Activated CD4-positive, alpha-beta T cell treated with anti-CD3 and anti-CD28 coated beads, Interleukin-2, amount 10 ng/mL, durations not matched to agents 24 days and 14 days (primary cell): ENCODE measurements at regions not wholly inside any gene's neighbourhood (a gene's known extent, or its start where the extent isn't known, plus 50 kb on each side); places are given as distances from the start of the nearest gene placed in this dataset.
"Not testable (repeated sequence)": the region's sequence is repeated elsewhere in the genome, so short reads cannot be mapped to it uniquely, and the experiment has no call there.

Source experiments
- DNase-seq: peaks from one replicate; pipeline ENCODE4 v3.0.0; 2022
- H3K27ac Mint-ChIP-seq: one replicate; pipeline ENCODE4 v1.8.0; 2022; ENCODE audit warnings: mild to moderate bottlenecking, mixed read lengths
- H3K27me3 Mint-ChIP-seq: one replicate; pipeline ENCODE4 v1.8.0; 2022; ENCODE audit warnings: mixed read lengths
- H3K36me3 Mint-ChIP-seq: one replicate; pipeline ENCODE4 v1.8.0; 2022; ENCODE audit warnings: low read depth, mild to moderate bottlenecking, mixed read lengths
- H3K4me1 Mint-ChIP-seq: one replicate; pipeline ENCODE4 v1.8.0; 2021; ENCODE audit warnings: mixed read lengths
- H3K4me3 Mint-ChIP-seq: one replicate; pipeline ENCODE4 v1.8.0; 2022; ENCODE audit warnings: mild to moderate bottlenecking, moderate library complexity, mixed read lengths
- H3K9me3 Mint-ChIP-seq: one replicate; pipeline ENCODE4 v1.8.0; 2021; ENCODE audit warnings: mixed read lengths
- intact Hi-C: fragments of 100-400 bp; cut with micrococcal nuclease; formaldehyde crosslinking; loops from one replicate; pipeline ENCODE4 v1.15.1; 2023

DNA sequence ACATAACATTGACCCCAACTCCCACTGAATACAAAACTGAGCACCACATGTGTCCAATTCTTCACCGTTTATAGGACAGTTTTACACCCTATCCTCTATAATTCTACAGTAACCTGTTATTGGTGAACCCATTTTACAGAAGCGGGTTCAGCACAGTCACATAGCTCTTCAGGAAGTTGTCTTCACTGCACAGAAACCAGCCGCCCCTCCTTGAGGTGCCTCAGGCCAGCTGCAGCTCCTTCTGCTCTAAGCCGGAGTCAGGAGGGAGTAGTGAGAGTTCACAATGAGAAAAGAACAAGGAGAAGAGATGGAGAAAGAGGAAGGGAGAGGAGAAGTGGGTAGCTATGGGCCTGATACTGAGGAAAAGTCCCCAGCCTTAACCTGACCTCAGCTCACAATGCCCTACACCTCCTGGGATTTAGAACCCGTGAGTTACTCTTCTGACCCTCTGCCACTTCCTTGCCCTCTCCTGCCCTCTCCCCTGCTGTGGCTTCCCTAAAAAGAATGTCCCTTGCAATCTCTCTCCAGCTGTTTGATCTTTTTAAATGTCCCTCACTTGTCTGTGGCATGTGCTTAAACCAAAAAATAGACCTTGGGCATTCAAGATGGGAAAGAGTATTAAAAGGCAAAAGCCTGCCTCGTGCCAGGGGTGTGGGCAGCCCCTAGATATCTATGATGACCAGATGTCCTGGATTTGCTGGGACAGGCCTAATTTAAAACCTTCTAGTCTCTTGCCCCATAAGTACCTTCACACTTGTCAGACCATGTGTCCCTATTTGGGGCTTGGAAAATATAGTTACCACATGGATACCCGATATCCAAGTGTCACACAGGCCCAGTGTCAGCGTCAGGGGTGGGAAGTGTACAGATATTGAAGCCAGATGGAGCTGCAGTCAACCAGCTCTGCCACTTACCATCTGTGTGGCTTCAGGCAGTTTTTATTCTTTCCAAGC, 71.3 kb upstream of the HES1 start:
- intact Hi-C loops, result no loop called here
- H3K27me3 Mint-ChIP-seq, result peaks cover 39% of the 10 kb centered on the region
- peaks cover 10% of the 10 kb centered on the region for H3K9me3 Mint-ChIP-seq
- no peak overlapping the region for H3K4me3 Mint-ChIP-seq
- no peaks in the 10 kb centered on the region for H3K36me3 Mint-ChIP-seq
- H3K27ac Mint-ChIP-seq, result no peak overlapping the region
- H3K4me1 Mint-ChIP-seq, result peaks cover 2% of the 10 kb centered on the region
- no peak for DNase-seq

GRCh38 chr3:194067327-194067726, 68.6 kb upstream of the HES1 start:
- H3K9me3 Mint-ChIP-seq, result peaks cover 10% of the 10 kb centered on the region
- not testable (repeated sequence) for H3K4me3 Mint-ChIP-seq

GRCh38 chr3:194067949-194068362, 68.0 kb upstream of the HES1 start:
- Mint-ChIP-seq H3K36me3 (no peaks in the 10 kb centered on the region), H3K9me3 (peaks cover 10% of the 10 kb centered on the region), H3K27me3 (peaks cover 58% of the 10 kb centered on the region), H3K27ac (no peak overlapping the region), H3K4me3 (no peak overlapping the region), H3K4me1 (peaks cover 15% of the 10 kb centered on the region)
- no peak for DNase-seq
- intact Hi-C loops, result no loop called here

More at GRCh38 chr3:194067327-194067726, 68.6 kb upstream of the HES1 start:
- H3K27ac Mint-ChIP-seq, DNase-seq, intact Hi-C loops, H3K36me3 Mint-ChIP-seq: not testable (repeated sequence)
- H3K27me3 Mint-ChIP-seq, result peaks cover 51% of the 10 kb centered on the region
- H3K4me1 Mint-ChIP-seq, result peaks cover 14% of the 10 kb centered on the region

- Mint-ChIP-seq H3K4me1 (peaks cover 15% of the 10 kb centered on the region), H3K27me3 (peaks cover 67% of the 10 kb centered on the region), H3K4me3 (peak overlapping the region; percentile 63), H3K9me3 (peaks cover 10% of the 10 kb centered on the region), H3K36me3 (no peaks in the 10 kb centered on the region), H3K27ac (no peak overlapping the region)
- no peak for DNase-seq
- intact Hi-C loops, result loop anchor here (2.0 to 5.0 kb wide), 2 partner anchors 65 to 107 kb away; no protein-coding TSS in a partner anchor
Measured at GRCh38 chr3:194069421-194070219, 66.3 kb upstream of the HES1 start.

DNA sequence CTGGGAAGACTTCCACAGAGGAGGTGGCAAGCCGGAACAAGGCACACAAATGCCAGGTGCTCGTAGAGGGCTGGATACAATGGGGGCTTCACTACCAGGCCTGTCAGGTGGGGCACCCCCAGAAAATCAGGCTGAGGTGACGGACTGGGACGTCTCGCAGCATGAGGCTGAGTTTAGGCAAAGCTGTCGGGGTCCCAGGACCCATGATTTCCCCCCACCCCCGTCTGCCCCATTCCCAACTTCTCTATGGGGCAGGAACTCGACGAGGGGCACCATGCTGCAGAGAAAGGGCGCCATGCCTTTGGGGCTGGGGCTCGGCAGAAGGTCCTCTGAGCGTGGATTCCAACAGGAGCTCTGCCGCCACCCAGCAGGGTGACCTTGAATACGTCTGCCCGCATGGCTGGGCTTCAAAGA, 65.7 kb upstream of the HES1 start:
- Mint-ChIP-seq H3K4me3 (peak overlapping the region; percentile 63), H3K9me3 (peaks cover 10% of the 10 kb centered on the region), H3K27ac (no peak overlapping the region), H3K4me1 (peaks cover 15% of the 10 kb centered on the region), H3K36me3 (no peaks in the 10 kb centered on the region), H3K27me3 (peaks cover 73% of the 10 kb centered on the region)
- DNase-seq, result no peak
- intact Hi-C loops, result loop anchor here (2.0 to 5.0 kb wide), 2 partner anchors 65 to 108 kb away; no protein-coding TSS in a partner anchor

DNA sequence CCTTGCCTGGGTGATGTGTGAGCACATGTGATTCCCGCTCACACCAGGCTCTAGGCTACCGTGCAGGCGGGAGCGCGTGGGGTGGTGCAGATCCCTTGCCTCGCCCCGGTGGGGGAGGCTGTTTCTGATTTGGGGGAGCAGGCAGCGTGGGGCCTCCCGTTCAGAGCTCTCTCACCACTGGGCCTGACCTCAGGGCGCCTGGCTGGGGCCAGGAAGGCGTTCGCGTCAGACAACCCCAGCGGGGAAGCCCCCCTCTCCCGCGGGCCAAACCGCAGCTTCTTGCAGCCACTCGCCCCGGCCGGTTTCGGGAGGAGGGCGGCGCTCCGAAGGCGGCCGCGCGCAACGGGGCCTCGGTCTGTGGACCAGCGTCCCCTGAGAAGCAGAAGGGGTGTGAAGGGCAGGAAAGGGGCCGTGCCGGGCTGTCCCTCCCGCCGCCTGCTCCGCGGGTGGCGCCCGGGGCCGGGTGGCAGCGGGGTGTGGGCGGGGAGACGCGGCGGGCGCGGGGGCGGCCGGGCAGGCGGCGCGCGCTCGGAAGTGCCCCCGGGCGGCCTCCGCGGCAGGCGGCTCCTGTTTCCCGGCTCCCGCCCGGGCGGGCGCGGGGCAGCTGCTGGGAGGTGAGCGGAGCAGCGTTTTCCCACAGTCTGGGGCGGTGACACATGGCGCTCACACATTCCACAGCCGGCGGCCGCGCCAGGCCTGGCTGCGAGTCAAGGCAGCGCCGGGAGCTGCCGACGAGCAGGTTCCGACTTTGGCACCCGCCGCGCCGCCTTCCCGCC, 65.1 kb upstream of the HES1 start:
- H3K27me3 Mint-ChIP-seq, result peaks cover 72% of the 10 kb centered on the region
- peaks cover 10% of the 10 kb centered on the region for H3K9me3 Mint-ChIP-seq
- H3K4me3 Mint-ChIP-seq, result peak overlapping the region; percentile 63
- intact Hi-C loops, result loop anchor here (2.0 to 5.0 kb wide), 2 partner anchors 64 to 109 kb away; no protein-coding TSS in a partner anchor
- DNase-seq, result peak; percentile 88
- peaks cover 15% of the 10 kb centered on the region for H3K4me1 Mint-ChIP-seq
- H3K36me3 Mint-ChIP-seq, result no peaks in the 10 kb centered on the region
- no peak overlapping the region for H3K27ac Mint-ChIP-seq

- intact Hi-C loops, result loop anchor here (5.0 kb wide), 1 partner anchor 110 kb away; no protein-coding TSS in a partner anchor
- Mint-ChIP-seq H3K27me3 (peaks cover 72% of the 10 kb centered on the region), H3K4me1 (peaks cover 15% of the 10 kb centered on the region), H3K27ac (no peak overlapping the region), H3K36me3 (no peaks in the 10 kb centered on the region), H3K9me3 (peaks cover 6% of the 10 kb centered on the region), H3K4me3 (peak overlapping the region; percentile 51)
- no peak for DNase-seq
Measured at GRCh38 chr3:194072097-194072428, 63.9 kb upstream of the HES1 start.

DNA sequence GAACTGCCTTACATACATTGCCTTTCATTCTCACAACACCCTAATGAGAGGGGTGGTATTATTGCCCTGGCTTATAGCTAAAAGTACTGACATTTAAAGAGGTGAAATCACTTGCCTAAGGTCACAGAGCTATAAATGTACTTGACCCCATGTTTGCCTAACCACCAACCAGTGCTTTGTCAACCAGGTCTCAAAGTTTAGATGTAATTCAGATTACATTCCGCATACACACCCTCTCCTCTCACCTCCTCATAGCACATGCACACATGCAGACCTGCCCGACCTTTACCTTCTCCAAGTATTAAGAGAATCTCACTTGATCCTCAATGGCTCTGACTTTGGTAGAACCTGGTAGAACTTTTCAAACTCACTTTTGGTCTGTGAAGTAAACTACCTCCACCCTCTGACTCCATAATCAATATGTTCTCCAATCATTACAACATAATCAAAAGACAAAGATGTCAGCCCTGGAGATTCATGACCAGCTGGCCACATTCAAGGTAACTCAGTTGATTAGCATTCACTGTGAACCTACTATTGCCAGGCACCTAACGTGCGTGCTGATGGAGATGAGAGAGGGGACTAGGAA, 63.2 kb upstream of the HES1 start:
- Mint-ChIP-seq H3K4me1 (peaks cover 15% of the 10 kb centered on the region), H3K27me3 (peaks cover 72% of the 10 kb centered on the region), H3K4me3 (peak overlapping the region; percentile 51), H3K9me3 (peaks cover under 1% of the 10 kb centered on the region), H3K36me3 (no peaks in the 10 kb centered on the region), H3K27ac (no peak overlapping the region)
- no peak for DNase-seq
- intact Hi-C loops, result loop anchor here (5.0 kb wide), 1 partner anchor 110 kb away; no protein-coding TSS in a partner anchor

- H3K36me3 Mint-ChIP-seq, result no peaks in the 10 kb centered on the region
- H3K27me3 Mint-ChIP-seq, result peaks cover 75% of the 10 kb centered on the region
- no peak for DNase-seq
- H3K4me1 Mint-ChIP-seq, result peaks cover 15% of the 10 kb centered on the region
- no peaks in the 10 kb centered on the region for H3K9me3 Mint-ChIP-seq
- no peak overlapping the region for H3K4me3 Mint-ChIP-seq
- no peak overlapping the region for H3K27ac Mint-ChIP-seq
- intact Hi-C loops, result loop anchor here (5.0 kb wide), 1 partner anchor 112 kb away; no protein-coding TSS in a partner anchor
Measured at GRCh38 chr3:194073926-194074325, 62.0 kb upstream of the HES1 start.

DNA sequence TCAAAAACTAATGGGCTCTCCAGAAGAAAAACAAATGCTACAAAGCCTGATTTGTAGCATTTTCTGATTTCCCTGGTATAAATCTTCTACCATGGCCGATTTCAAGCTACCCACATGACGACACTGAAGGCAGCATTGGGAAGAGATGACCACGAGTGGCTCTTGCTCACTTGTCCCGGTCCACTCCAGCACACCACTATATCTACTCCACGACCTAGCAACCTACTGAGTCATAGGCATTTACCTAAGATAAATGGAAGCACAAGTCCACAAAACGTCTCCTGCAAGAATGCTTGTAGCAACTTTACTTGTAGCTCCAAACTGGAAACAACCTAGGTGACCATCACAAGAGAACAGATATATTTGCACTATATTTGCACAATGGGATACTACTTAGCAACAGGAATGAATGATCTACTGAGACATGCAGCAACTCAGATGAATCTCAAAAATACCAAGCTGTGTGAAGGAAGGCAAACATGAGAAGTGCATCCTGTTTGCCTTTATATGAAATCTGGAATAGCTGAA, 60.8 kb upstream of the HES1 start:
- intact Hi-C loops, result no loop called here
- no peak for DNase-seq
- no peak overlapping the region for H3K4me3 Mint-ChIP-seq
- H3K27me3 Mint-ChIP-seq, result peaks cover 75% of the 10 kb centered on the region
- H3K9me3 Mint-ChIP-seq, result no peaks in the 10 kb centered on the region
- H3K36me3 Mint-ChIP-seq, result no peaks in the 10 kb centered on the region
- H3K27ac Mint-ChIP-seq, result no peak overlapping the region
- peaks cover 9% of the 10 kb centered on the region for H3K4me1 Mint-ChIP-seq

DNA sequence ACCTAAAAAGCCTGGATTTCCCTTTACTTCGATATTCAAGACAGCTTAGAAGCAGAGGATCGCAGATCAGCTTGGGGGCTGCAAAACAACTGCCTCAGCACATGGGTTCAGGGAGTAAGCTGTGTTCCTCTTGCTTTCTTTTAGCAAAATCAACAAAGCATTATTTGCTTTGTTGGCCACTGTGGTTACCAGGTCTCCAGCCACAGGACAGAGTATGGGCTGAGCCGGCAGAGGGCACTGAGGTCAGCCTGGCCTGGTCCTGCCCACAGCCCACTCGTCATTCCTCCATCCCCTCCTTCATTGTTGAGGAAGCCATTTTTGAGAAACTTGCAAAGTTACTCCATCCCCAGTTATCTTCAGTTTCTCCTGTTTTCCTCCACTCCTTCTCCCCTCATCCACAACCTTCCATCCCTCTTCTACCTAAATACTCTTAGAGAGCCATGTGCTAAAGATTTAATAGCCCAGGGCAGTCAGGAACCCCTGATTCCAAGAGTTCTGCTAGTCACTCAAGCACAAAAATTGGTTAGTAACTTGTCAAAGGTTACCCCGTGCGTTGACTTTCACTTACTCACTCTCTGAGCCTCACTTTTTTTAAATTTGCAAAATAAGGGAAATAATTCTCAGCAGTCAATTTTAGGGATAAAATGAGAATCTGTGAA, 60.0 kb upstream of the HES1 start:
- Mint-ChIP-seq H3K9me3 (no peaks in the 10 kb centered on the region), H3K4me1 (peaks cover 7% of the 10 kb centered on the region), H3K27ac (no peak overlapping the region), H3K27me3 (peaks cover 82% of the 10 kb centered on the region), H3K4me3 (no peak overlapping the region), H3K36me3 (no peaks in the 10 kb centered on the region)
- intact Hi-C loops, result no loop called here
- DNase-seq, result no peak

- Mint-ChIP-seq H3K36me3 (no peaks in the 10 kb centered on the region), H3K4me3 (no peak overlapping the region)
- intact Hi-C loops, result no loop called here
Measured at GRCh38 chr3:194076475-194076874, 59.5 kb upstream of the HES1 start.

More at GRCh38 chr3:194076475-194076874, 59.5 kb upstream of the HES1 start:
- peaks cover 82% of the 10 kb centered on the region for H3K27me3 Mint-ChIP-seq
- H3K9me3 Mint-ChIP-seq, result no peaks in the 10 kb centered on the region
- H3K4me1 Mint-ChIP-seq, result peaks cover 6% of the 10 kb centered on the region
- no peak overlapping the region for H3K27ac Mint-ChIP-seq
- DNase-seq, result no peak
